Epithelial cell of proximal tubule (primary cell): ENCODE measurements at regions not wholly inside any gene's neighbourhood (a gene's known extent, or its start where the extent isn't known, plus 50 kb on each side); places are given as distances from the start of the nearest gene placed in this dataset.

Source experiments
- DNase-seq: peaks from one replicate; pipeline ENCODE4 v3.0.0-alpha.2; 2011; ENCODE audit warnings: low read depth
- H3K4me3 ChIP-seq: 2 replicates; pipeline ENCODE4 v1.5.1; 2011; ENCODE audit warnings: low read depth, mild to moderate bottlenecking, low read length
- TF ChIP-seq, protein P1 (sequence below): conservative IDR thresholded peaks from 2 replicates; pipeline ENCODE4 v1.5.1; 2012; ENCODE audit warnings: low read depth, mild to moderate bottlenecking, low read length

DNA sequence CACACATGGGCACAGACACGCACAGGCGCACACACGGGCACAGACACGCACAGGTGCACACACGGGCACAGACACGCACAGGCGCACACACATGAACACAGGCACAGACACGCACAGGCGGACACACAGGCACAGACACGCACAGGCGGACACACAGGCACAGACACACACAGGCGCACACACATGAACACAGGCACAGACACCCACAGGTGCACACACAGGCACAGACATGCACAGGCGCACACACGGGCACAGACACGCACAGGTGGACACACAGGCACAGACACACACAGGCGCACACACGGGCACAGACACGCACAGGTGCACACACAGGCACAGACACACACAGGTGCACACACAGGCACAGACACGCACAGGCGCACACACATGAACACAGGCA is 312.8 kb upstream of the IRX1 start:
- no peak overlapping the region for H3K4me3 ChIP-seq
- no peak for DNase-seq
- TF ChIP-seq, protein P1, sequence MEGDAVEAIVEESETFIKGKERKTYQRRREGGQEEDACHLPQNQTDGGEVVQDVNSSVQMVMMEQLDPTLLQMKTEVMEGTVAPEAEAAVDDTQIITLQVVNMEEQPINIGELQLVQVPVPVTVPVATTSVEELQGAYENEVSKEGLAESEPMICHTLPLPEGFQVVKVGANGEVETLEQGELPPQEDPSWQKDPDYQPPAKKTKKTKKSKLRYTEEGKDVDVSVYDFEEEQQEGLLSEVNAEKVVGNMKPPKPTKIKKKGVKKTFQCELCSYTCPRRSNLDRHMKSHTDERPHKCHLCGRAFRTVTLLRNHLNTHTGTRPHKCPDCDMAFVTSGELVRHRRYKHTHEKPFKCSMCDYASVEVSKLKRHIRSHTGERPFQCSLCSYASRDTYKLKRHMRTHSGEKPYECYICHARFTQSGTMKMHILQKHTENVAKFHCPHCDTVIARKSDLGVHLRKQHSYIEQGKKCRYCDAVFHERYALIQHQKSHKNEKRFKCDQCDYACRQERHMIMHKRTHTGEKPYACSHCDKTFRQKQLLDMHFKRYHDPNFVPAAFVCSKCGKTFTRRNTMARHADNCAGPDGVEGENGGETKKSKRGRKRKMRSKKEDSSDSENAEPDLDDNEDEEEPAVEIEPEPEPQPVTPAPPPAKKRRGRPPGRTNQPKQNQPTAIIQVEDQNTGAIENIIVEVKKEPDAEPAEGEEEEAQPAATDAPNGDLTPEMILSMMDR, result no peak

DNA sequence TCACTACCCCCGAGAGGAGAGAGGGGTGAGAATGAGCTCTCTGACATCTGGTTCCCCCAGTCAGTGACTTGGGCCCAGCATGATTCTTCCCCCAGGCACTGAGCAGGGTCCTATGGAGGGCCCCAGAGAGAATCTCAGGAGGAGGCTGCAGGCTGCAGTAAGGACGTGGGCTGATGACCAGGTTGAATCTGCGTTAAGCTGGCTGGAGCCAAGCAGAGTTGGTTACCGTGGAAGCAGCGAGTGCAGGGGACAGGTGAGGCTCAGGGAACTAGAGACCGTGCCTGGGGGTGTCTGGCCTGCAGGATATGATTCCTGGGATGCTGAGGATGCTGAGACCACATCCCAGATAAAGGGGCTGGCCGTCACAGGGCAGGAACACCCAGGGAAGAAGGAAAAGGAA is 314.3 kb upstream of the IRX1 start:
- DNase-seq, result no peak
- TF ChIP-seq, protein P1, result no peak
- no peak overlapping the region for H3K4me3 ChIP-seq

DNA sequence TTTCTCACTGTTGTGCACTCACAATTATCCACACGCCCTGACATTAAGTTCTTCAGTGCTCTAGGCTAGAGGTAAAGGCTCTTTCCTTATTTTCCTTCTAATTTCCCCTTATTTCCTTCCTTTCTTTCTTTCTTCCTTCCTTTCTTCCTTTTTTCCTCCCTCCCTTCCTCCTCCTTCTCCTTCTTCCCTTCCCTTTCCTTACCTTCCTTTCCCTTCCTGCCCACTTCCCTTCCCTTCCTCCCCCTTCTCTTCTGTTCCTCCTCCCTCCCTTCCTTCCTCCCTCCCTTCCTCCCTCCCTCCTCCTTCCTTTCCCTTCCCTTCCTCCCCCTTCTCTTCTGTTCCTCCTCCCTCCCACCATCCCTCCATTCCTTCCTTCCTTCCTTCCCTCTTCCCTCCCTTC is 317.0 kb upstream of the IRX1 start:
- no peak for DNase-seq
- TF ChIP-seq, protein P1, result no peak
- no peak overlapping the region for H3K4me3 ChIP-seq

DNA sequence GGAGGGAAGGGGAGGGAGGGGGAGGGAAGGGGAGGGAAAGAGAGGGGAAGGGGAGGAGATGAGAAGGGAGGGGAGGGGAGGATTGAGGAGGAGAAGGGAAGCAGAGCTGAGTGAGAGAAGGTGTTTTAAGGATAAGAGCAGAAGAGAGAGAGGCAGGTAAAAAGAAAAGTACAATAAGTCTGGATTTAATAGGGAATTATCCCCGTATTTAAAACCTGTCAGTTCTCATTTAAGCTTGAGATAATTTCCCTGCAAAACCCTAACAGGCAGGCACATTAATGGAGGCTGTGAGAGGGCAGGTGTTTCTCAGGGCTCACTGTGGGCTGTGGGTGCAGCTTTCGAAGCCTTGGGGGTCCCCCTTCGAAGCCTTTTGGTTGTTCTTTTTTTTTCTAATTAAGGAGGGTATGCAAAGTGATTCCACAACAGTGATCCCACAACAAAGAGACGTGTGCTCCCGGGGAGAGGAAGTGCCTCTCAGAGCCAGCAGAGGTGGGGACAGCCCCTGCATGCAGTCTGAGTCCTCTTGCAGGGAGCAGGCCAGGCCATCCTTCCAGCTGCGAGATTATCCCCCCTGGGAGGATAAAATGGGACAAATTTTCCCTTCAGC is 317.9 kb upstream of the IRX1 start:
- H3K4me3 ChIP-seq, result no peak overlapping the region
- TF ChIP-seq, protein P1, result no peak
- DNase-seq, result no peak

DNA sequence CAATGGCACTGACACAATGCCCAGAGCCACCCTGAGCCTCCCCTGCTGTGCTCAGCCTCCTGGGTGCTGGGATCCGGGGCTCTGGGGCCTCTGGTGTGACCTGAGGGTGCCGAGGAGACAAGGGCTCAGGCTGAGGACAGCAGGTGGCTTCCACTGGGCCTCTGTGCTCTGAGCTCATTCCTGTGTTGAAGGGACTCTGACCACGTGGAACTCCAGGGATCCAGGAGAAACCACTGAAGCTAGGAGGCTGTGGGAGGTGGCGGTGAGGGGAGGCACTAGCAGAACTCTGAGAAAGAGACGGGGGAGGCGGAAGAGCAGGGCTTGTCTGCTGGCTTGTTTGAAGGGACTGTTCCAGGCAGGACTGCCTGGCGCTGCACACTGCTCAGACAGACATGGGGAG is 318.7 kb upstream of the IRX1 start:
- no peak for DNase-seq
- TF ChIP-seq, protein P1, result no peak
- no peak overlapping the region for H3K4me3 ChIP-seq

DNA sequence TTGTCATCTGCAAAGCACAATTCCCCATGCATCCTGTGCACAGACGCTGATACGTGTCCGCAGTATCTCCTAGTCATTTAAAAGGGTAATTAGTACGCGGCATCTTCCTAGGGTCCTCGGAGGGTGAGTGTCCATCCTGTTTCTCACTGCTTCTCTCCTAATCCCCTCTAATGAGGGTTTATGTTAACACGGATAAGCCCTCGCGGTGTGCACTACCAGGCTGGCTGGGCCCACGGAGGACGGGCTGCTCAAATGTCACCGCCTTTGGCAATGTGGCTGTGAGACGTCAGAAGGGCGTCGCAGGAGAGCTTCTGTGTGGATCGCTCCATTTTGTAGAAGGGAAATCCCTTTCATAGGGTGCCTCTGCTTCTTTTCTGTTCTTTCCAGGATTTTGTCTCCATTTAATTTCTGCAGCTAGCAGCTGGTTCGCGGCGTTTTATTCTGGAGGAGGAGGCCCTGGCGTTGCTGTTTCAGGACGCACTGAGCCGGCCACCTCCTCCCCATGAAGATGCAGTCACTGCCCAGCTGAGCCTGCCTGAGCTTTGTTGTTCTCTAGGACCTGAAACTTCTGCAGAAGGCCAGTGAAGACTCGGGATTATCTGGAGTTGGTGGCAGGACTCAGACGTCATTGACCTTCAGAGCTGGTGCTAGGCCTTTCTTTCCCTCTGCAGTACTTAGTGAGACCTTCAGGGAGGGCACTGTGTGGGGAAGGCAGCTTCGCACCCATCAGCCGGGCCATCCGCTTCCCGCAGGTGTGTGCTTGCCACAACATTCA is 326.1 kb upstream of the IRX1 start:
- no peak overlapping the region for H3K4me3 ChIP-seq
- DNase-seq, result no peak
- TF ChIP-seq, protein P1, result no peak

DNA sequence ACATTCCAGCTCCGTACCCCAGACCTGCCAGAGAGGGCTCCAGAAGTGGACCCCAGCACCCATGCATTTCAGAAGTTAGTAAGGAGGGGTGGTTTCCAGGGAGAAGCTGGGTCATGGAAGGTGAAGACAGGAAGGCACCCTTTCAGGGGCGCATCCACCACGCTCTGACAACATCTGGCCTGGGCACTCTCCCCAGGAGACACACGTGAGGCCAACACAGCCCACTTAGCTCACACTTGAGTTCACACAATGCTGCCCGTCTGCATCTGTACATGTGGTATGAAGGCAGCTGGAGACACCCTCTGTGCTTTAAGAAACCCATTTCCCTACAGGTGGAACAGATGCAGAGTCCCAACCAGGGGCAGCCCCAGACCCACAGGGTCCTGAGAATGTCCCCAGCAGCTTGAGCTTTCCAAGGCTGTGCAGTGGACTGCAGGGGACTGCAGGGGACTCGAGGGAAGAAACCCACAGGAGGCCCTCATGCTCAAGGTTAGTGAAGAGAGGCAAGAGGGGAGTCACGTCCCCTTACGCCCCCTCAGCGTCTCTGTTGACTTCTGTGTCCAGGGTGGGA is 326.8 kb upstream of the IRX1 start:
- TF ChIP-seq, protein P1, result no peak
- H3K4me3 ChIP-seq, result no peak overlapping the region
- no peak for DNase-seq
